Fibroblast of skin of abdomen (primary cell): ENCODE measurements at regions not wholly inside any gene's neighbourhood (a gene's known extent, or its start where the extent isn't known, plus 50 kb on each side); places are given as distances from the start of the nearest gene placed in this dataset.

Experiments used
- DNase-seq: peaks from one replicate; pipeline ENCODE4 v3.0.0-alpha.2; 2013

- no peak for DNase-seq
Measured at GRCh38 chr13:42722883-42723539, 58.4 kb upstream of the FAM216B start.

- DNase-seq = no peak
Measured at GRCh38 chr13:42728507-42729180, 52.7 kb upstream of the FAM216B start.

- DNase-seq = no peak
Measured at GRCh38 chr13:42729857-42730402, 51.5 kb upstream of the FAM216B start.
